DOHH2 (cell line): ENCODE measurements at regions not wholly inside any gene's neighbourhood (a gene's known extent, or its start where the extent isn't known, plus 50 kb on each side); places are given as distances from the start of the nearest gene placed in this dataset.

Source experiments
- EZH2phosphoT487 ChIP-seq: fragments of 200-600 bp; sonication (generic); IDR thresholded peaks from 2 replicates; pipeline ENCODE4 v1.6.1; 2017; ENCODE audit warnings: borderline replicate concordance, mild to moderate bottlenecking, antibody characterized with exemption, low read length, moderate library complexity, mixed read lengths
- TF ChIP-seq, protein P1 (sequence below): fragments of 200-600 bp; sonication (generic); IDR thresholded peaks from one replicate; pipeline ENCODE4 v1.5.1; 2014; ENCODE audit warnings: antibody characterized with exemption, mild to moderate bottlenecking, low read depth, low read length; ENCODE audit not compliant: poor library complexity, severe bottlenecking

DNA sequence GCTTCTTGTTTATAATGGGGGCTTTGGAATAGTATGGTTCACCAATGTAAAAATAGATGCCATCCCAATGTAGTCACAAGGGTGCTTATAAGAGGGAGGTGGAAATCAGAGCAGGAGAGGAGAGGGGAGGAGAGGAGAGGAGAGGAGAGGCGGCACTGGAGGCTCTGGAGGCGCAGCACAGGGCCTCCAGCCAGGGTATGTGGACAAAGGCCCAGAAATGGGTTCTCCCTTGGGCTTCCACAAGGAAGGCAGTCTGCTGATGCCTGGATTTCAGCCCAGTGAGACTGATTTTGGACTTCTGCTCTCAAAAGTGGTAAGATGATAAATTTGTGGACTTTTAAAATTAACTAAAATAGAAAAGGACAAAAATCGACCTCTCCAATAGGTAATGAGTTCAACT, 116.8 kb downstream of the RNASET2 start:
- TF ChIP-seq, protein P1, sequence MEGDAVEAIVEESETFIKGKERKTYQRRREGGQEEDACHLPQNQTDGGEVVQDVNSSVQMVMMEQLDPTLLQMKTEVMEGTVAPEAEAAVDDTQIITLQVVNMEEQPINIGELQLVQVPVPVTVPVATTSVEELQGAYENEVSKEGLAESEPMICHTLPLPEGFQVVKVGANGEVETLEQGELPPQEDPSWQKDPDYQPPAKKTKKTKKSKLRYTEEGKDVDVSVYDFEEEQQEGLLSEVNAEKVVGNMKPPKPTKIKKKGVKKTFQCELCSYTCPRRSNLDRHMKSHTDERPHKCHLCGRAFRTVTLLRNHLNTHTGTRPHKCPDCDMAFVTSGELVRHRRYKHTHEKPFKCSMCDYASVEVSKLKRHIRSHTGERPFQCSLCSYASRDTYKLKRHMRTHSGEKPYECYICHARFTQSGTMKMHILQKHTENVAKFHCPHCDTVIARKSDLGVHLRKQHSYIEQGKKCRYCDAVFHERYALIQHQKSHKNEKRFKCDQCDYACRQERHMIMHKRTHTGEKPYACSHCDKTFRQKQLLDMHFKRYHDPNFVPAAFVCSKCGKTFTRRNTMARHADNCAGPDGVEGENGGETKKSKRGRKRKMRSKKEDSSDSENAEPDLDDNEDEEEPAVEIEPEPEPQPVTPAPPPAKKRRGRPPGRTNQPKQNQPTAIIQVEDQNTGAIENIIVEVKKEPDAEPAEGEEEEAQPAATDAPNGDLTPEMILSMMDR = no peak
- TF ChIP-seq EZH2phosphoT487 = no peak
